IgD-negative memory B cell (primary cell): ENCODE measurements at regions not wholly inside any gene's neighbourhood (a gene's known extent, or its start where the extent isn't known, plus 50 kb on each side); places are given as distances from the start of the nearest gene placed in this dataset.
A peak's percentile ranks its signal among the peaks of the same experiment; 100 is the strongest.

Experiments
- H3K27ac Mint-ChIP-seq, 3 donors: one replicate each; pipeline ENCODE4 v1.8.0; 2020 to 2022; ENCODE audit warnings: mild to moderate bottlenecking in 3 of 3, mixed read lengths in 3 of 3, moderate library complexity in 1 of 3
- H3K27me3 Mint-ChIP-seq: one replicate; pipeline ENCODE4 v1.8.0; 2021; ENCODE audit warnings: mixed read lengths
- H3K36me3 Mint-ChIP-seq: one replicate; pipeline ENCODE4 v1.8.0; 2020; ENCODE audit warnings: mild to moderate bottlenecking, mixed read lengths
- H3K4me1 Mint-ChIP-seq, 3 donors: one replicate each; pipeline ENCODE4 v1.8.0; 2020 to 2022; ENCODE audit warnings: mixed read lengths in 3 of 3, mild to moderate bottlenecking in 1 of 3
- H3K4me3 Mint-ChIP-seq, 4 donors: one replicate each; pipeline ENCODE4 v1.8.0; 2020 to 2022; ENCODE audit warnings: mild to moderate bottlenecking in 4 of 4, mixed read lengths in 4 of 4, moderate library complexity in 3 of 4
- H3K9me3 Mint-ChIP-seq, 3 donors: one replicate each; pipeline ENCODE4 v1.8.0; 2020 to 2021; ENCODE audit warnings: mixed read lengths in 3 of 3, mild to moderate bottlenecking in 1 of 3

DNA sequence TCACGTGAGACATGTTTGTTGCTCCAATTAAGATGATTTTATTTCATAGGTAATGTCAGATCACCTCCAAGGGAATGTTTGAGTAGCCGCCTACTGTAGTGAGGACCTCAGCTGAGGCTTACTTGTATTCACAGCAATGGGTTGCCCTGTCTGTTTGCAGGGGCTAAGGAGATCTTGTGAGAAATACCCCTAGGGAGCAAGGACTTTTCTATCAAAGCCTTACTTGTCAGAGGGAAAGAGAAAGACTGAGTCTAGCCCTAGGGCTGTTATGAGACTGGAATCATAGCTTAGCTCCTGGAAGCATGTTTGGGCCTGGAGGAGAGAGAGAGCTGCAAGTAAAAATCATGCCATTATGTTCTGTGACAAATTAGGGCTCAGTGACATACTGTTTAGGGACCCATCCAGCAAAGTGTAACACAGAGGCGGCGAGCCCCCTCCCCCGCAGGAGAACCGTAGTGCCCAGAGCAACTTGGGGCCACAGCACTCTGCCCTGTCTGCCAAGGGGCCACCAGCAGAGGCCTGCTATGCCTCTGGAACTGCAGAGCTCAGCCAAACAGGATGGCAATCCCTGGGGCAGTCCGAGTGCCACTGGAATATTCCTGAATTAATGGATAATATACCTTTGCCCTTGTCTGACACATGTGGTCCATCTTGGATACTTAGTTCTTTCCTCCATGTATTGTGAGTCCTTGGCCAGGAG lies 178.8 kb downstream of the DACT1 start:
- Mint-ChIP-seq H3K27ac (no peak overlapping the region), H3K4me3 (no peak overlapping the region), H3K27me3 (peaks cover 1% of the 10 kb centered on the region), H3K36me3 (no peaks in the 10 kb centered on the region), H3K4me1 (no peaks in the 10 kb centered on the region), H3K9me3 (no peaks in the 10 kb centered on the region)

DNA sequence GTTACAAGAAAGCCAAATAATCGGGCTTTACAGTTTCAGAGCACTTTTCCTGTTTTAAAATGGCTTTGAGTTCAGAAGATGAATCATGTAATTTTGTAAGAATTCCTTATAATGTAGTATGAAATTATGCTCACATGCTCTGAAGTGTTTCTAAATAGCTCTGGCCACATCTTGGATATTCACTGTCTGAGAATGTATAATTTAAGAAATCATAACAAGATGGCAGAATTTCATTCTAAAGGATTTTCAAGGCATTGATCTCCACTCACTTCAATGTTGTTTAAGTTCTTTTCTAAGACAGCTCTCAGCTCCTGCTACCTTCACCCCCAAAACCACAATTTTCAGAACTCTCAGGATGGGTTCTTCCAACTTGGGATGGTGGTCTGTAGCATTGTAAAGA lies 180.1 kb downstream of the DACT1 start:
- H3K4me3 Mint-ChIP-seq: no peak overlapping the region
- no peaks in the 10 kb centered on the region for H3K4me1 Mint-ChIP-seq
- H3K27ac Mint-ChIP-seq: no peak overlapping the region
- peaks cover 1% of the 10 kb centered on the region for H3K27me3 Mint-ChIP-seq
- H3K36me3 Mint-ChIP-seq: no peaks in the 10 kb centered on the region
- H3K9me3 Mint-ChIP-seq: no peaks in the 10 kb centered on the region

DNA sequence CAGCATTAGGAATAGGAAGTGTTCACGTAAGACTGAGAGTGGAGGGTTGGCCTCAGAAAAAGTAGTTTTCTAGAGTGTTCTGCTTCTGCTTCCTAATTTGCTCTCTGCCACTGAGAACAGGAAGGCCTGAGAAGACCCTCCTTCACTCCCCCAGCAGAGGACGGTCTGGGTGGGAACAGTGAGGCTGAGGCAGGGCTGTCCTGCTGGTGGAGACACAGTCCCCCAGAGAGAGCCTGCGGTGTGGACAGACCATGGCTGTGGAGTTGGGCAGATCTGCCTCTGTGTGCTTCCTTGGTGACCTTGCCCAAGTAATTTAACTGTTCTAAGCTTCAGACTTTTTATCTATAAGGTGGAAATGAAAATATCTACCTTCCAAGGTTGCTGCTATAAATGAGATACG lies 182.3 kb downstream of the DACT1 start:
- Mint-ChIP-seq H3K4me1 (no peaks in the 10 kb centered on the region), H3K9me3 (peaks cover 0 to 2% (median 0%) of the 10 kb centered on the region in 3 donors), H3K36me3 (no peaks in the 10 kb centered on the region), H3K27me3 (peaks cover 1% of the 10 kb centered on the region), H3K27ac (no peak overlapping the region), H3K4me3 (no peak overlapping the region)

DNA sequence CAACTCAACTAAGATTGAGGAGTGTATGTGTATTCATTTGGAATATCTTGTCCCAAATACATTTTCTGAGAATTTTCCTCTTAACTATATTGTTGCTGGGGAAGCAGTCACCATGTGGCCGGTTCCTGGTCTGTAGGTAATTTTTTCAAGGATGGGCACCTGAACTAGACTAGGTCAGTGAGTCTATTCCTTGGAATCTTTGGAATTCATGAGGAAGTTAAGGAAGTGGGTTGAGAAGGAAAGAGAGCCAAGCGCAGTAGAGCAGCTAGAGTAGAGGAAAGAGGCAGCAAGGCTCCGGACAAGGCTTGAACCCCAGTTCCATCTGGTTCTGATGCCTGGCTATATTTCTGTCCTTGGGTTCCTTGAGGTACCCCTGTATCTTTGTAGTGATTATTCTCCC lies 183.7 kb downstream of the DACT1 start:
- Mint-ChIP-seq H3K27ac (no peak overlapping the region), H3K36me3 (no peaks in the 10 kb centered on the region), H3K4me3 (no peak overlapping the region), H3K4me1 (no peaks in the 10 kb centered on the region), H3K27me3 (peaks cover 1% of the 10 kb centered on the region), H3K9me3 (peaks cover 3 to 4% (median 4%) of the 10 kb centered on the region in 3 donors)

DNA sequence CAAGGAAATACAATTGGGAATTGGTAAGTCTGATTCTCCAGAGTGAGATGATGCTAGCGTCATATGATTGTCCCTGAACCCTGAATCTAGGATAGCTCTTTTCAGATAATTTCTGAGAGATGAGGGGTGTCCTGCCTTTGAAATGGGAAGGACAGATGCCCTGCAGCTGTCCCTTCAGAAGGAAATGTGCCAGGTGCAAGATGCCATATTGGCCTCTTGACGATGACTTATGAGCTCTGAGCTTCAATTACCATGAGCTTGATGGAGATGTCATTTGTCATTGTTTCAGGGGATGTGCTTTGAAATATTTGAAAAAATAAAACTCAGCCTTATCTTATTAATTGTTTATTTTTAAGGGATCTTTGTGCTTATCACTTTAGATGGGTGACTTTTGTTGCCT lies 185.1 kb downstream of the DACT1 start:
- H3K4me1 Mint-ChIP-seq: no peaks in the 10 kb centered on the region
- no peak overlapping the region for H3K27ac Mint-ChIP-seq
- H3K27me3 Mint-ChIP-seq: no peaks in the 10 kb centered on the region
- H3K36me3 Mint-ChIP-seq: no peaks in the 10 kb centered on the region
- no peak overlapping the region for H3K4me3 Mint-ChIP-seq
- peaks cover 3 to 6% (median 4%) of the 10 kb centered on the region in 3 donors for H3K9me3 Mint-ChIP-seq

DNA sequence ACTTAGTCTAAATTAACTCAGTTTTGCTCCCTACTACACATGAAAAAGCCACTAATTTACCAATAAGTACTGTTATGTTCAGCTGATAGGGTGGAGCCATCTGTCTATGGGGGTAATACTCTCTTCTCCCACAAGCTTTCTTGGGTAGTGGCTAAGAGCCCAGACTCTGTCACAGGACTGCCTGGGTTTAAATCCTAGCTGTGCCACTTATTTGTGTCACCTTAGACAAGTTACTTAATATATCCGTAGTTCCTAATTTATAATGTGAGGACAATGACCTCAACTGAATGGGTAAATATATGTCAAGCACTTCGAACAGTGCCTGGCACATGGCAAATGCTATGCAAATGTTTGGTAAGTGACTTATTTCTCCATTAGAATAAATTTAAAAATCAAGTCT lies 185.6 kb downstream of the DACT1 start:
- no peak overlapping the region for H3K27ac Mint-ChIP-seq
- no peaks in the 10 kb centered on the region for H3K36me3 Mint-ChIP-seq
- no peaks in the 10 kb centered on the region for H3K4me1 Mint-ChIP-seq
- H3K9me3 Mint-ChIP-seq: peaks cover 3 to 6% (median 4%) of the 10 kb centered on the region in 3 donors
- H3K4me3 Mint-ChIP-seq: no peak overlapping the region
- H3K27me3 Mint-ChIP-seq: no peaks in the 10 kb centered on the region

DNA sequence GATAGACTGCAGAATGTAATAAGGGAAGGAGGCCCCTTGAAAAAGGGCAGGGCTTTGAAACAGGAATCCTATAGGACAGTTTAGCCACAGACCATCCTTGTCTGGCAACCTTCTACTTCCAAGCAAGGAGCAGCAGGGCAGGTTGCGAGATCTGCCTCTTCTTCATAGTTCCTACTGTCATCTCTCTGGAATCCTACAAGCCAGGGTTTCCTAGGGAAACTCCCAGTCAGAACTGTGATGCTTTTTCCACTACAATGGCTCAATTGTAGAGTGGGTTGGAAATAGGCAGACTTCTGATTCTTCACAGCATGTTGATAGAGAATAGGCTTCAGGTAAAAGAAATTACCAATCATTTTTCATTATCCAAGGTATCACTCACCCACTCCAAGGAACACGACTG lies 186.3 kb downstream of the DACT1 start:
- H3K36me3 Mint-ChIP-seq: no peaks in the 10 kb centered on the region
- H3K9me3 Mint-ChIP-seq: peaks cover 3 to 6% (median 4%) of the 10 kb centered on the region in 3 donors
- no peak overlapping the region for H3K4me3 Mint-ChIP-seq
- H3K27me3 Mint-ChIP-seq: no peaks in the 10 kb centered on the region
- H3K27ac Mint-ChIP-seq: no peak overlapping the region
- no peaks in the 10 kb centered on the region for H3K4me1 Mint-ChIP-seq

DNA sequence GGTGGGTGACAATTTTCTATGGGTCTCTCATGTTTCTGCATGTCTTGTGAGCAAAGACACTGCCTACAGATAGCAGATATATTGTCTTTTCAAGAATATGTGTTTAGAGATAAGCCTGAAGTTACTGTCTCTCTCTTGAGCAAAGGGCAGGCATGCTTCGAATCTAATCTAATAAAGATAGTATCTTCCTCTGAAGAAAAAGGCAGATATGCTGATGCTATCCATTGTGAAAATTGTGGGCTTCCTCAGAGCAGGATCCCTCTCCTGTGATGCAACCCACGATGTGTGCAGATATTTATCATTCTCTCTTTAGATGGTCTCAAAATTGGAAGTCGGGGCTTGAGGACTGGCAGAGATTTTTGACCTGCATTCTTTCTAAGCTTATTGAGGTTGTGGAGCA lies 187.0 kb downstream of the DACT1 start:
- H3K4me1 Mint-ChIP-seq: no peaks in the 10 kb centered on the region
- no peak overlapping the region for H3K4me3 Mint-ChIP-seq
- H3K27me3 Mint-ChIP-seq: no peaks in the 10 kb centered on the region
- no peak overlapping the region for H3K27ac Mint-ChIP-seq
- H3K9me3 Mint-ChIP-seq: peaks cover 3 to 6% (median 4%) of the 10 kb centered on the region in 3 donors
- H3K36me3 Mint-ChIP-seq: no peaks in the 10 kb centered on the region

DNA sequence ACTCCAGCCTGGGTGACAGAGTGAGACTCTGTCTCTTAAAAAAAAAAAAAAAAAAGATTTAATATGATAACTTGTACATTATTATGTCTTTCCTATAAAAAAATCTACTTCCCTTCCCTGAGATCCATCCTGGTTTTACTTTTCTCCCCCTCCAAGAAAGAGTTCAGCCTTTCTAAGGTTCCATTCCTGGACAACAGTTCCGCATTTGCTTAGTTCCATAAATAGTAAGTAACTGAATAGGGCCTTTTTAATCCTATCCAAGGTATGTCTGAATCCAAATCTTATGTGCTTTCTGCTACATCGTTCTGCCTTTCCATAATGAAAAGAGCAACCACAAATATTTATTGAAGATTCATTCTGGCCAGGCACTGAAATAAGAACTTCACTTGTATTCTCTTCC lies 187.8 kb downstream of the DACT1 start:
- Mint-ChIP-seq H3K27me3 (no peaks in the 10 kb centered on the region), H3K4me1 (no peaks in the 10 kb centered on the region), H3K4me3 (no peak overlapping the region), H3K27ac (no peak overlapping the region), H3K36me3 (no peaks in the 10 kb centered on the region), H3K9me3 (peaks cover 3 to 6% (median 4%) of the 10 kb centered on the region in 3 donors)

DNA sequence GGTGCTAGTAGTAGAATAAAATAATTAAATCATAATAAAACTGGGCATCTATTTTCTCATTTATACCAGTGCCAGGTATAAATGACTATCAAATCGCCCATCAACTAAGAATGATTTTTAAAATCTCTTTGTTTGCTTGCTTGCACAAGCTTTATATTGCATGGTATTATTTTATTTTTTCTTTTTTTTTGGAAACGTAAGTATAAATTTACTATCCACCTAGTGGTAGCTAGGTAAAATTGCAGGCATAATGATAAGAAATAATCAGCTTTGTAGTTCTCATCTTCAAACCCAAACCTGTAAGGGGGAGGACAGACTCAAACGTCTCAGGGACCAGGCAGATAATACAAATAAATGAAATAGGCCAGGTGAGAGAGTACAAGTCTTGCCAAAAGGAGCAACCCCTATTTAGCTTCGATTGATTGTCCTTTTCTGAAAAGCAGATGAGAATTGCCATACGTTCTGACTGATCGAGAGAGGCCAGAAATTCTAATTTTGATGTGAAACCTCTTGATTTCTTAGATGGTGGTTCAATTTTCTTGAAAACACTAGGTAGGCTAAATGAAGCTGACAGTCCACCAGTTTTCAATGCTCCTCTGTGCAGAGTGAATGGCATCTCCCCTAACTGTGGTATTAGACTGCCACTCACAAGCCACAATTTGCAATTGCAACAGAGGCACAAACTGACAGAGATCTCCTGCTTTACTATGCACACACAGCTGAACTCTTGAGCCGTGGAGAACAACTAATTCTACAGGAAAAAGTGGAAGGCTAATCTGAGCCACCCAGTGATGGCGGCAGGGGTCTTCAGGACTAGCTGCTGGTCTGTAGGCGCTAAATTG lies 189.3 kb downstream of the DACT1 start:
- H3K4me1 Mint-ChIP-seq: no peaks in the 10 kb centered on the region
- no peak overlapping the region for H3K27ac Mint-ChIP-seq
- H3K36me3 Mint-ChIP-seq: no peaks in the 10 kb centered on the region
- no peak overlapping the region for H3K4me3 Mint-ChIP-seq
- peaks cover 3 to 6% (median 4%) of the 10 kb centered on the region in 3 donors for H3K9me3 Mint-ChIP-seq
- H3K27me3 Mint-ChIP-seq: no peaks in the 10 kb centered on the region

DNA sequence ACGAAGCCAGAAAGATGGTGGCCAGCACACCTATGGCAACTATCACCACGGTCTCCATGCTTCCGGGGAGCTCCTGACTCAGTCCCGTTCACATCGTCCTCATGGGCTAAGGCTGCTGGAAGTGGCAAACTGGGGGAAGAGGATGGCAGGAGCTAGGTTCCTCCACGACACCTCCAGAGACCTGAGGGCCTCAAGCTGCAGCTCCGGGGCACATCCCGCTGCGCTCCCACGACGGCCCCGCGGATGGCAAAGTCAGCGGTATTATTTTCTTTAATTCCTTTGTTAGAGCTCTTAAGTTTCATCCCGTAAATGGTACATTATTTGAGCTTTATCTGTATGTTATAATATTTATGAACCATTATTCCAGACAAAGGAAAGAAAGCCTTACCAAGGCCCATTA lies 190.5 kb downstream of the DACT1 start:
- Mint-ChIP-seq H3K9me3 (peaks cover 3 to 6% (median 4%) of the 10 kb centered on the region in 3 donors), H3K36me3 (no peaks in the 10 kb centered on the region), H3K27ac (no peak overlapping the region), H3K27me3 (no peaks in the 10 kb centered on the region), H3K4me3 (no peak overlapping the region), H3K4me1 (no peaks in the 10 kb centered on the region)

DNA sequence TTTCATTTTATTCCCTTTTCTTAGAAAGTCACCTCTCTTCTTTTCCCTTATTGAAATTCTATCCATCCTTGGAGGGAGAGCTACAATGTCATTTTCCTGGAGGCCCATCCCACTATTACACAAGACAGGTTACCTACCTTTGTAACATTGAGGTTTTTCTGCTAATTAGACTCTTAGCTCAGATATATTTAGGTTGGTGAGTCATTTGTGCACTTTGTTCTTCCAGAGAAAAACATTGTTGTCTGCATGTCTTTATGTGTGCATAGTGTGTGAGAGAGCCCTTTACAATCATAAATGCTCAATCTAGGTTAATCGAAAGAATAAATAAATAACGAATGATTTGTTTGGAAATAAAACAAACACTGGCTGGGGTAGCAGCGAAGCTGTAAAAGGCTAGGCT lies 191.8 kb downstream of the DACT1 start:
- peaks cover 2% of the 10 kb centered on the region for H3K27me3 Mint-ChIP-seq
- no peak overlapping the region for H3K4me3 Mint-ChIP-seq
- no peaks in the 10 kb centered on the region for H3K4me1 Mint-ChIP-seq
- peaks cover 3 to 6% (median 4%) of the 10 kb centered on the region in 3 donors for H3K9me3 Mint-ChIP-seq
- H3K36me3 Mint-ChIP-seq: no peaks in the 10 kb centered on the region
- H3K27ac Mint-ChIP-seq: peak overlapping the region in 1 of 3 donors; percentile 14

DNA sequence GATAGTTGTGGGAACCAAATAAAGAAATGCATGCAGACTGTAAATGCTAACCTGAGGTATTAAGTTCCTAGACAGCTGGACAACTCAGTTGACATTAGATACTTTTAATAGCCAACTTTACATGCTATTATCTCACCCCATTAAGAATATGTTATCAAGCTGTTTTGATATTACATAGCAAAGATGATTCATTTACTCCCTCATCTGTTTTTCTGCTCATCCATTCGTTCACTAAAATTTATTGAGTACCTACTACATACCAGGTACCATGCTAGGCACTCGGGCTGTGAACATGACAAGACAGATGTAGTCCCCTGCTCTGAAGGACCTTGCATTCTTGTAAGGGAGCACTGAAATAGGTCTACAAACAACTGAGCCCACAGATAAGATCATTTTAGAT lies 192.4 kb downstream of the DACT1 start:
- Mint-ChIP-seq H3K36me3 (no peaks in the 10 kb centered on the region), H3K4me1 (no peaks in the 10 kb centered on the region), H3K27ac (no peak overlapping the region), H3K4me3 (no peak overlapping the region), H3K9me3 (peaks cover 2 to 6% (median 4%) of the 10 kb centered on the region in 3 donors), H3K27me3 (peaks cover 2% of the 10 kb centered on the region)

DNA sequence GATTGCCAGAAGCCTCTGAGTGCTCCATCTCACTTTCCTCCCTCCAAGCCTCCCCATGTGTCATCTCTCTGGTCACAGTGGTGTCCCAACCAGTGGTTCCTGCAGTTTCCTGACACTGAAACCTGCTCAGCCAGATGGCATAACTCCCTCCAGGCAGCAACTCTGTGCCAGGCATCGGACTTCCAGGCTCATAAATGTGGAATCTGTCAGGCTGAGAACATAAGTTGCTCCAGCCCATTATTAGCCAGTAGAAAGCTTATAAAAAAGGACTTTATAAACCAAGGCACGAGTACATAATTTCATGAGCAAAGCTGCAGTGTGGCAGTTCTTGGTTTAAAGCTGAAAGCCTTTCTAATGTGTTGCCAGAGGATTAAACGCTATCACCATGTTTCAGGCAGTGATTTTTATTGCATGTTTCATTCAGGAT lies 194.3 kb downstream of the DACT1 start:
- Mint-ChIP-seq H3K9me3 (peaks cover 0 to 5% (median 2%) of the 10 kb centered on the region in 3 donors), H3K4me1 (no peaks in the 10 kb centered on the region), H3K27me3 (peaks cover 2% of the 10 kb centered on the region), H3K27ac (no peak overlapping the region), H3K36me3 (no peaks in the 10 kb centered on the region), H3K4me3 (no peak overlapping the region)

DNA sequence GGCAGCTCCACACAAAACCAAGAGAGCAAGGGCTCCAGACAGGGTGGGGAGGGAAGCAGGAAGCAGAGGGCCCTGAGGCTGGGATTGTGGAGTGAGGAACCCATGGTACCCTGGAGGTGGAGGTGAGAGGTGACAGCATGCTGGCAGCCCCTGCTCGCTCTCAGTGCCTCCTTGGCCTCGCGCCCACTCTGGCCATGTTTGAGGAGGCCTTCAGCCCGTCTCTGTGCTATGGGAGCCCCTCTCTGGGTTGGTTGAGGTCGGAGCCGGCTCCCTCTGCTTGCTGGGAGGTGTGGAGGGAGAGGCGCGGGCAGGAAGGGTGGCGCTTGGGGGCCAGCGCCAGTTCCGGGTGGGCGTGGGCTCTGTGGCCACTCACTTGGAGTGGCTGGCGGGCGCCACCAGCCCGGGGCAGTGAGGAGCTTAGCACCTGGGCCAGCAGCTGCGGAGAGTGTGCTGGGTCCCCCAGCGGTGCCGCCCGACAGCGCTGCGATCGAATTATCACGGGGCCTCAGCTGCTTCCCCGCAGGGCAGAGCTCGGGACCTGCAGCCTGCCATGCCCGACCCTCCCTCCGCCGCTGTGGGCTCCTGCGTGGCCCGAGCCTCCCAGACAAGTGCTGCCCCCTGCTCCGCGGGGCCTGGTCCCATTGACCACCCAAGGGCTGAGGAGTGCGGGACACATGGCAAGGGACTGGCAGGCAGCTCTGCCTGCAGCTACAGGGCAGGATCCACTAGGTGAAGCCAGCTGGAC lies 196.0 kb downstream of the DACT1 start:
- H3K4me3 Mint-ChIP-seq: no peak overlapping the region
- H3K9me3 Mint-ChIP-seq: peaks cover 0 to 5% (median 0%) of the 10 kb centered on the region in 3 donors
- H3K4me1 Mint-ChIP-seq: no peaks in the 10 kb centered on the region
- H3K27ac Mint-ChIP-seq: peak overlapping the region in 1 of 3 donors; percentile 65
- H3K27me3 Mint-ChIP-seq: peaks cover 2% of the 10 kb centered on the region
- H3K36me3 Mint-ChIP-seq: no peaks in the 10 kb centered on the region
